CD14-positive monocyte (primary cell): ENCODE measurements at regions not wholly inside any gene's neighbourhood (a gene's known extent, or its start where the extent isn't known, plus 50 kb on each side); places are given as distances from the start of the nearest gene placed in this dataset.

Experiments
- DNase-seq, 3 donors: peaks; one replicate each; pipeline ENCODE4 v3.0.0-alpha.2; 2011 to 2022
- H2AFZ ChIP-seq: 2 replicates; pipeline ENCODE4 v1.6.0; 2012; ENCODE audit warnings: mild to moderate bottlenecking, low read depth, low read length, inconsistent platforms; ENCODE audit not compliant: insufficient read depth, poor library complexity, severe bottlenecking
- H3K27ac ChIP-seq, 2 donors: 1 replicate in 1 of 2; 2 replicates in 1 of 2; pipeline ENCODE4 v1.5.1; 2012 to 2013; ENCODE audit warnings: low read length in 2 of 2, control low read depth in 1 of 2, inconsistent platforms in 1 of 2, low read depth in 1 of 2, mild to moderate bottlenecking in 1 of 2
- H3K27me3 ChIP-seq, 2 donors: one replicate each; pipeline versions ENCODE4 v1.6.0 to v1.6.1; 2011 to 2013; ENCODE audit warnings: low read length in 2 of 2; ENCODE audit not compliant: control insufficient read depth in 2 of 2, insufficient read depth in 2 of 2
- H3K36me3 ChIP-seq, 2 donors: replicated peaks in 1 of 2; 1 replicate in 1 of 2; 2 replicates in 1 of 2; pipeline versions ENCODE4 v1.5.1 to v1.6.1; 2012 to 2013; ENCODE audit warnings: low read length in 2 of 2, control low read depth in 1 of 2, inconsistent platforms in 1 of 2, mild to moderate bottlenecking in 1 of 2; ENCODE audit not compliant: insufficient read depth in 2 of 2, control insufficient read depth in 1 of 2
- H3K4me1 ChIP-seq, 2 donors: 1 replicate in 1 of 2; 2 replicates in 1 of 2; pipeline versions ENCODE4 v1.5.1 to v1.6.1; 2012 to 2013; ENCODE audit warnings: low read length in 2 of 2, control low read depth in 1 of 2, inconsistent platforms in 1 of 2, mild to moderate bottlenecking in 1 of 2, moderate library complexity in 1 of 2; ENCODE audit not compliant: insufficient read depth in 2 of 2, control insufficient read depth in 1 of 2
- H3K4me2 ChIP-seq: replicated peaks from 2 replicates; pipeline ENCODE3; 2012; ENCODE audit warnings: low read length, moderate library complexity, mild to moderate bottlenecking; ENCODE audit not compliant: poor library complexity, severe bottlenecking; ENCODE audit errors: extremely low read depth
- H3K4me3 ChIP-seq, 3 experiments: fragments of 200-600 bp in 1 of 3; sonication (generic) in 1 of 3; replicated peaks in 1 of 3; 1 replicate in 2 of 3; 2 replicates in 1 of 3; pipeline ENCODE4 v1.5.1; 2011 to 2013; ENCODE audit warnings: low read length in 3 of 3, mild to moderate bottlenecking in 3 of 3, control low read depth in 2 of 3, low read depth in 2 of 3, inconsistent platforms in 1 of 3, moderate library complexity in 1 of 3
- H3K79me2 ChIP-seq: 2 replicates; pipeline ENCODE4 v1.6.0; 2012; ENCODE audit warnings: mild to moderate bottlenecking, control low read depth, inconsistent platforms, low read length, moderate library complexity; ENCODE audit not compliant: insufficient read depth
- H3K9ac ChIP-seq: 2 replicates; pipeline ENCODE4 v1.6.0; 2017; ENCODE audit warnings: low read length, mild to moderate bottlenecking; ENCODE audit not compliant: insufficient read depth, poor library complexity, severe bottlenecking
- H3K9me3 ChIP-seq, 2 donors: replicated peaks in 1 of 2; 1 replicate in 1 of 2; 2 replicates in 1 of 2; pipeline versions ENCODE4 v1.5.1 to v1.6.1; 2012 to 2013; ENCODE audit warnings: low read length in 2 of 2, control low read depth in 1 of 2; ENCODE audit not compliant: control insufficient read depth in 1 of 2, insufficient read depth in 1 of 2
- H4K20me1 ChIP-seq: 2 replicates; pipeline ENCODE4 v1.6.0; 2012; ENCODE audit warnings: mild to moderate bottlenecking, low read length, control low read depth, moderate library complexity; ENCODE audit not compliant: insufficient read depth
- H3K27ac Mint-ChIP-seq, 7 donors: one replicate each; pipeline ENCODE4 v1.8.0; 2020; ENCODE audit warnings: mild to moderate bottlenecking in 7 of 7, mixed read lengths in 7 of 7, moderate library complexity in 6 of 7, inconsistent platforms in 2 of 7
- H3K27me3 Mint-ChIP-seq, 3 donors: one replicate each; pipeline ENCODE4 v1.8.0; 2021 to 2022; ENCODE audit warnings: low read depth in 3 of 3, mild to moderate bottlenecking in 3 of 3, mixed read lengths in 3 of 3, moderate library complexity in 3 of 3, inconsistent platforms in 1 of 3
- H3K36me3 Mint-ChIP-seq, 2 donors: one replicate each; pipeline ENCODE4 v1.8.0; 2020; ENCODE audit warnings: mixed read lengths in 2 of 2, inconsistent platforms in 1 of 2, mild to moderate bottlenecking in 1 of 2
- H3K4me1 Mint-ChIP-seq: one replicate; pipeline ENCODE4 v1.8.0; 2020; ENCODE audit warnings: mild to moderate bottlenecking, mixed read lengths
- H3K4me3 Mint-ChIP-seq, 2 donors: one replicate each; pipeline ENCODE4 v1.8.0; 2020; ENCODE audit warnings: mild to moderate bottlenecking in 2 of 2, mixed read lengths in 2 of 2, moderate library complexity in 1 of 2
- H3K9me3 Mint-ChIP-seq, 7 donors: one replicate each; pipeline ENCODE4 v1.8.0; 2020 to 2022; ENCODE audit warnings: mixed read lengths in 7 of 7, mild to moderate bottlenecking in 6 of 7, moderate library complexity in 6 of 7, inconsistent platforms in 2 of 7
- WGBS: methylation state at CpG from one replicate; pipeline ENCODE4 v1.1.5; 2013; ENCODE audit warnings: missing lambda C conversion rate; ENCODE audit not compliant: insufficient coverage; 5-methylcytosine and 5-hydroxymethylcytosine counted together
- intact Hi-C, 2 donors: fragments of 100-400 bp; cut with micrococcal nuclease; formaldehyde crosslinking; loops; one replicate each; pipeline versions ENCODE4 v1.15.0 to v1.15.1; 2023
- TF ChIP-seq, protein P1 (sequence below): fragments of 200-600 bp; IDR thresholded peaks from one replicate; pipeline ENCODE4 v1.8.0; 2022; ENCODE audit warnings: antibody characterized with exemption, mild to moderate bottlenecking

DNA sequence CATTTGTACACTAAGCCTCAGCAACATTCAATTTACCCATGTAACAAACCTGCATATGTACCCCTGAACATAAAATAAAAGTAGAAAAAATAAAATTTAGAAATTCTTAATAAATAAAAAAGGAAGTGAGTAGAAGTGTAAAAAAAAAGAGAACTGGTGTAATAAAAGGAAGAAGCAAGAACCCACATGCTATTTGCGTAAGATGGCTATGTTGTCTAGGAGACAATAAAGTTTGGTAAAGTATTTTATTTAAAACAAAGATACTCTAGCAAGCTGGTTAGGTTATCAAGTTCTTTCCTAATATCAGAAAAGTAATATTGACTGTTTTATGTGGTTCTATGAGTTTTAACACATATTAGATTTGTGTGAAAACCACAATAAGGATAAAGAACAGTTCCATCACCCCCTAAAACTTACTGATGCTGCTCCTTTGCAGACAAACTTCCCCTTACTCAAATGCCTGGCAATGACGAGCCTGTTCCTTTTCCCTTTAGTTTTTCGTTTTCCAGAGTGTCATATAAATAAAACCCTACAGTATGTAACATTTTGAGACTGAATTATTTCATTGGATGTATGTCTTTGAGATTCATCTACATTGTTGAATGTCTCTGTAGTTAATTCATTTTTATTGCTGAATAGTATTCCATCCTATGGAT, 98.9 kb downstream of the TNFSF13B start:
- intact Hi-C loops = no loop called here
- peaks cover 0 to under 1% (median 0%) of the 10 kb centered on the region in 3 donors for H3K27me3 Mint-ChIP-seq
- peak overlapping the region in 1 of 2 donors; percentile 67 for H3K4me3 Mint-ChIP-seq
- no peaks in the 10 kb centered on the region for H3K79me2 ChIP-seq
- H3K9me3 Mint-ChIP-seq = peaks cover 2 to 26% (median 7%) of the 10 kb centered on the region in 7 donors
- DNase-seq = peak; percentile 61 to 76 (median 62)
- H3K27ac ChIP-seq = peak overlapping the region; percentile 51 to 92
- peaks cover 32% of the 10 kb centered on the region for H3K4me1 Mint-ChIP-seq
- peak overlapping the region; percentile 33 for H2AFZ ChIP-seq
- no CpG with 5 or more reads among the region's 3 CpGs for WGBS
- H3K4me3 ChIP-seq = peak overlapping the region in 1 of 3 experiments; percentile 44
- peak overlapping the region; percentile 90 to 98 (median 98) for H3K27ac Mint-ChIP-seq
- no peaks in the 10 kb centered on the region for H3K36me3 ChIP-seq
- TF ChIP-seq, protein P1, sequence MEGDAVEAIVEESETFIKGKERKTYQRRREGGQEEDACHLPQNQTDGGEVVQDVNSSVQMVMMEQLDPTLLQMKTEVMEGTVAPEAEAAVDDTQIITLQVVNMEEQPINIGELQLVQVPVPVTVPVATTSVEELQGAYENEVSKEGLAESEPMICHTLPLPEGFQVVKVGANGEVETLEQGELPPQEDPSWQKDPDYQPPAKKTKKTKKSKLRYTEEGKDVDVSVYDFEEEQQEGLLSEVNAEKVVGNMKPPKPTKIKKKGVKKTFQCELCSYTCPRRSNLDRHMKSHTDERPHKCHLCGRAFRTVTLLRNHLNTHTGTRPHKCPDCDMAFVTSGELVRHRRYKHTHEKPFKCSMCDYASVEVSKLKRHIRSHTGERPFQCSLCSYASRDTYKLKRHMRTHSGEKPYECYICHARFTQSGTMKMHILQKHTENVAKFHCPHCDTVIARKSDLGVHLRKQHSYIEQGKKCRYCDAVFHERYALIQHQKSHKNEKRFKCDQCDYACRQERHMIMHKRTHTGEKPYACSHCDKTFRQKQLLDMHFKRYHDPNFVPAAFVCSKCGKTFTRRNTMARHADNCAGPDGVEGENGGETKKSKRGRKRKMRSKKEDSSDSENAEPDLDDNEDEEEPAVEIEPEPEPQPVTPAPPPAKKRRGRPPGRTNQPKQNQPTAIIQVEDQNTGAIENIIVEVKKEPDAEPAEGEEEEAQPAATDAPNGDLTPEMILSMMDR = no peak
- H3K27me3 ChIP-seq = no peaks in the 10 kb centered on the region
- peaks cover 0 to 3% of the 10 kb centered on the region in 2 donors for H3K36me3 Mint-ChIP-seq
- no peak overlapping the region for H3K9ac ChIP-seq
- no peaks in the 10 kb centered on the region for H3K9me3 ChIP-seq
- peak overlapping the region; percentile 51 for H3K4me2 ChIP-seq
- no peaks in the 10 kb centered on the region for H4K20me1 ChIP-seq
- peaks cover 32 to 40% of the 10 kb centered on the region in 2 donors for H3K4me1 ChIP-seq

DNA sequence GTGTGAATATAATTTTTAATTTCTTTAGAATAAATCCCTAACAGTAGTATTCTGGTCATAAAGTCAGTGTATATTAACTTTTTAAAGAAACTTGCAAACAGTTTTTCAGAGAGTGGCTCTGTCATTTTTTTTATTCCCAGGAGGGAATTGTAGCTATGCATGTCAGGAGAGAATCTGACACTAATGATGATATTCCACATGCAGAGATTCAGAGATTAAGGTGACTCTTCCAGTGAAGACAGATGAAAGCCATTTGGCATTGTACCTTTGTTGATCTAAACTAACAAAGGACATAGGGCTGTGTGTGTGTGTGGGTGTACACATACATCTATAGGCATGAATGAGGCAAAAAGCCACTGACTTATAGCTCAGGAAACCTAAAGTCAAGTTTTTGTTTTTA, 99.9 kb downstream of the TNFSF13B start:
- no peaks in the 10 kb centered on the region for H3K27me3 ChIP-seq
- no peak overlapping the region for H3K4me3 ChIP-seq
- no peak overlapping the region for H3K4me2 ChIP-seq
- no peak for DNase-seq
- Mint-ChIP-seq H3K27ac (peak overlapping the region; percentile 90 to 98 (median 98)), H3K9me3 (peaks cover 2 to 26% (median 7%) of the 10 kb centered on the region in 7 donors), H3K4me1 (peaks cover 24% of the 10 kb centered on the region), H3K4me3 (no peak overlapping the region), H3K27me3 (no peaks in the 10 kb centered on the region), H3K36me3 (peaks cover 0 to 3% of the 10 kb centered on the region in 2 donors)
- no peaks in the 10 kb centered on the region for H3K36me3 ChIP-seq
- H2AFZ ChIP-seq = no peak overlapping the region
- intact Hi-C loops = no loop called here
- peaks cover 26 to 30% of the 10 kb centered on the region in 2 donors for H3K4me1 ChIP-seq
- no peaks in the 10 kb centered on the region for H4K20me1 ChIP-seq
- no peaks in the 10 kb centered on the region for H3K9me3 ChIP-seq
- peak overlapping the region; percentile 51 to 92 for H3K27ac ChIP-seq
- no peak overlapping the region for H3K9ac ChIP-seq
- TF ChIP-seq, protein P1 = no peak
- H3K79me2 ChIP-seq = no peaks in the 10 kb centered on the region
